WI38 (cell line): ENCODE measurements at regions not wholly inside any gene's neighbourhood (a gene's known extent, or its start where the extent isn't known, plus 50 kb on each side); places are given as distances from the start of the nearest gene placed in this dataset.
A peak's percentile ranks its signal among the peaks of the same experiment; 100 is the strongest.
"Not testable (repeated sequence)": the region's sequence is repeated elsewhere in the genome, so short reads cannot be mapped to it uniquely, and the experiment has no call there.

Experiments
- H3K4me3 ChIP-seq: 2 replicates; pipeline ENCODE4 v1.5.1; 2011; ENCODE audit warnings: low read depth, mild to moderate bottlenecking, control low read depth, low read length
- TF ChIP-seq, protein P1 (sequence below): IDR thresholded peaks from 2 replicates; pipeline ENCODE4 v1.5.1; 2012; ENCODE audit warnings: low read depth, mild to moderate bottlenecking, control low read depth, low read length

DNA sequence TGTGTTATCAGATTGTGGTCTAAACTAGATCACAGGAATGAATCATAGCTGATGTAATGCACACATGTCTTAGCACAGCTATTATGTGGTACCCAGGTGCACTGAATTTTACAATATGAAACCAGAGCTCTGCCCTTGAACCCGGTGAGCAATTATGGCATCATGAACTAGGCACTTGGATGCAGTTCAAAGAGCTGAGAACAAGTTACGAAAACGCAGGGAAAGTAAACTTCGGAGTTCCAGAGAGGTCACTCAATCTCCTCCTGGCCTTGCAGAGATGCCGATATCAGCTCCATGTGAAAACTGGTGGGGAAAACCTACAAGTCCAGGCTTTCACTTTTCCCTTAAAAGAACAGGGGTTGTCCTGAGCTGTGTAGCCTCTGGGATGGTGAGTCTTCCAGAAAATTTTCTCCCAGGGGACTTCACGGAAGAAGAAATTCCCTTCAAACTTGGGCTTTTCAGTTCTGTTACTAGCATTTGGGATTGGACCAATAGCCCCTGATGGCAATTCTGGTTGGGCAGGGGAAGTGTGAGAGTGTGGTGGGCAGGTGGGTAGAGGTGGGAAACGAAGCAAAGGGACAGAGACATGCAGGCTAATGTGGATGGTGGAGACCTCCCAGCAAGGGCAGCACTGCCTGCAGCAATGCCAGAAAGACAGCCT lies 71.1 kb upstream of the SH3BP4 start:
- peak overlapping the region; percentile 28 for H3K4me3 ChIP-seq
- TF ChIP-seq, protein P1, sequence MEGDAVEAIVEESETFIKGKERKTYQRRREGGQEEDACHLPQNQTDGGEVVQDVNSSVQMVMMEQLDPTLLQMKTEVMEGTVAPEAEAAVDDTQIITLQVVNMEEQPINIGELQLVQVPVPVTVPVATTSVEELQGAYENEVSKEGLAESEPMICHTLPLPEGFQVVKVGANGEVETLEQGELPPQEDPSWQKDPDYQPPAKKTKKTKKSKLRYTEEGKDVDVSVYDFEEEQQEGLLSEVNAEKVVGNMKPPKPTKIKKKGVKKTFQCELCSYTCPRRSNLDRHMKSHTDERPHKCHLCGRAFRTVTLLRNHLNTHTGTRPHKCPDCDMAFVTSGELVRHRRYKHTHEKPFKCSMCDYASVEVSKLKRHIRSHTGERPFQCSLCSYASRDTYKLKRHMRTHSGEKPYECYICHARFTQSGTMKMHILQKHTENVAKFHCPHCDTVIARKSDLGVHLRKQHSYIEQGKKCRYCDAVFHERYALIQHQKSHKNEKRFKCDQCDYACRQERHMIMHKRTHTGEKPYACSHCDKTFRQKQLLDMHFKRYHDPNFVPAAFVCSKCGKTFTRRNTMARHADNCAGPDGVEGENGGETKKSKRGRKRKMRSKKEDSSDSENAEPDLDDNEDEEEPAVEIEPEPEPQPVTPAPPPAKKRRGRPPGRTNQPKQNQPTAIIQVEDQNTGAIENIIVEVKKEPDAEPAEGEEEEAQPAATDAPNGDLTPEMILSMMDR: no peak

DNA sequence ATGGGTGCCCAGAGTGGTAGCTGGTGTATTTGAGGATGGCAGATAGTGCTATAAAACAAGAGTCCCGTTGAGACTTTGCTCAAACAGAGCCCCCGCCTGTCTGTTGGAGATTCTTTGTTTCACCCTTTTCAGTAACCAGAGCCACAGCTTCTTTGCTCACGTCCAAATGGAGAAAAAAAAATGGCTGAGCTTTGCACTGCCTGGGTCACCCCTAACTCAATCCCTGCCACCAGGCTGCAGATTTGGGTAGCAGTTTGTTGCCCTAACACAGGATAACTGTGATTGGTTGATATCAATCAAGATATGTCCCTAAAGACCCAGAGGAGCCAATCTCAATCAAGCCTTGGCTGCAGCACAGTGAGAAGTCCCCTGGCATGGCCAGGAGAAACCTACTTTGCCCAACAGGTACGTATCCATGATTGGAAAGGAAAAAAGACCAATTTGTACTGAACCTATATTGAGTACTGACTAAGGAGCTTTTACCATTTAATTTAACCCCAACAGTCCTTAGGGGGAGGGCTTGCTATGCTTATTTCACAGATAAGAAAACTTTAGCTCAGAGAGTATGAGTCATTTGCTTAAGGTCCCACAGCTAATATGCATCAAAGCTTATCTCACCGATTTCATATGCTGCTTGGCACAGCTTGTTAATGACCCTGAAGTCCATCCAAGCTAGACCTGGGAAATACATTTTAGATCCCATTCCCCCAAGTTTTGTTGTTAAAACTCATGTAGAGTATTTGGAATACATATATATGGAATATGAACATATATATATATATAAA lies 72.0 kb upstream of the SH3BP4 start:
- H3K4me3 ChIP-seq: no peak overlapping the region
- TF ChIP-seq, protein P1: no peak

DNA sequence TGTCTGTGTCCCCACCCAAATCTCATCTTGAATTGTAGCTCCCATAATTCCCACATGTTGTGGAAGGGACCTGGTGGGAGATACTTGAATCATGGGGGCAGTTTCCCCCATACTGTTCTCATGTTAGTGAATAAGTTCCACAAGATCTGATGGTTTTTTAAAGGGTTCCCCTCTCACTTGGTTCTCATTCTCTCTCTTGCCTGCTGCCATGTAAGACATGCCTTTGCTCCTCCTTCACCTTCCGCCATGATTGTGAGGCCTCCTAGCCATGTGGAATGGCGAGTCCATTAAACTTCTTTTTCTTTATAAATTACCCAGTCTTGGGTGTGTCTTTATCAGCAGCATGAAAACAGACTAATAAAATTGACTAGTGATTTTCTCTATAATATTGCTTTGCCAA lies 75.2 kb upstream of the SH3BP4 start:
- H3K4me3 ChIP-seq: not testable (repeated sequence)

DNA sequence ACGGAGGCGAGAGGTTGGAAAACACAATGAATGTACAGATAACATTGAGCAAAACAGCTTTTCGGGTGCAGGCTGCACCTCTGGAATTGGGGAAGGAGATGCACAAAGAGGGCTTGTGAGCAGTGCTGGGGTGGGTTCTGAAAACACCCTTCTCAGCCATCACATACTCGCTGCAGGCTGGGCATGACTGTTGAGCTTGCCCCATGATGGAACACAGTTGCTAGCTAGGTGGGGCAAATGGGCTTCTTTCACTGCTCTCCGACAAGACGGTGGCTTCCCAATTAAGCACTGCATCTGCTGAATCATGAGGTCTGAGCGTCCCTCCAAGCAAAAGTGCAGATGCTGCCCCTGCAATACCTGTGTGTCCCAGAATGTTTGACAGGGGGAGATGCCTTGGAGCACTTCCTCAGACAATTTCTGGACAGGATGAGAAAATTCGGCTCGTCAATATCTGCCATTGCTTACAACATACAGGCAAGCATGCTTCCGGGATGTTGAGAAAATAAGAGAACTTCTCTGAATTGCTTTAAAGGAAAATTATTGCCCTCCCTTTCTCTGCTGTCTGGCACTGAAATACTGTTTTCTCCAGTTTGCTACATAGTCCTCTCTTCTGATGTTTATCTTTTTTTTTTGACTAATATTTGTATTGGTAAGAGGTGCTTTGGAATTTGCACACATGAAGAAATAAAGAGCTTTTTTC lies 77.3 kb upstream of the SH3BP4 start:
- no peak overlapping the region for H3K4me3 ChIP-seq
- TF ChIP-seq, protein P1: no peak

DNA sequence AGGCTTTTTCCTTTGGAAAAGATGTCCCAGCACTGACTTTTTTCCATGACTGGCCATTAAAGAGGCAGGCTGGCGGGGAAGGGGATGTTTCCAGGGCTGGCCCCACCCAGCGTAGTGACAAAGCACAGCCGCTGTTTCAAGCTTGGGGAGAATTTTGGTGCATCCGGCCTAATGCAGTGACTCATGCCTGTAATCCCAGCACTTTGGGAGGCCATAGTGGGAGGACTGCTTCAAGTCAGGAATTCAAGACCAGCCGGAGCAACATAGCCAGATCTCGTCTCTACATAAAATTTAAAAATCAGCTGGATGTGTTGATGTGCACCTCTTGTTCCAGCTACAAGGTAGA lies 78.0 kb upstream of the SH3BP4 start:
- H3K4me3 ChIP-seq: no peak overlapping the region
- TF ChIP-seq, protein P1: no peak

DNA sequence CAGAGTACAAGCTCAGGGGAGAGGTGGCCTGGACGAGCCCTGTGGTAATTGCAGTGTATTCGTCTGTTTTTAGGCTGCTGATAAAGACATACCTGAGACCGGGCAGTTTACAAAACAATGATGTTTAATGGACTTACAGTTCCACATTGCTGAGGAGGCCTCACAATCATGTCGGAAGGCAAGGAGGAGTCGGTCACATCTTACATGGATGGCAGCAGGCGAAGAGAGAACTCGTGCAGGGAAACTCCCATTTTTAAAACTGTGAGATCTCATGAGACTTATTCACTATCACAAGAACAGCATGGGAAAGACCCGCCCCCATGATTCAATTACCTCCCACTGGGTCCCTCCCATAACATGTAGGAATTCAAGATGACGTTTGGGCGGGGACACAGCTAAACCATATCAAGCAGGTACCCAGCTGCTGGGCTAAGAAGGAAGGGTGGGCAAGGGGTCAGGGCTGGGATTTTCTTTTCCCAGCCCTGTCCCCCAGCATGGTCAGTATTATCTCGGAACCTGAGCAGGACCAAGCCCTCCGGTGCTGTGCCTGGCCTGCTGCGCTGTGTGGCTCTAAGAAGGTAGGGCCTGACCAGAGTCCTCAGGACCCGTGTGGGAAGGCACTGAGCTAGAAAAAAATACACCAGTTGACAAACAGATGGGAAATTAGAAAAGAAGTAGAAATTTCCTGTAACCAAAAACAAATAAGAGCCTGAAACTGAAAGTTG lies 78.6 kb upstream of the SH3BP4 start:
- TF ChIP-seq, protein P1: no peak

DNA sequence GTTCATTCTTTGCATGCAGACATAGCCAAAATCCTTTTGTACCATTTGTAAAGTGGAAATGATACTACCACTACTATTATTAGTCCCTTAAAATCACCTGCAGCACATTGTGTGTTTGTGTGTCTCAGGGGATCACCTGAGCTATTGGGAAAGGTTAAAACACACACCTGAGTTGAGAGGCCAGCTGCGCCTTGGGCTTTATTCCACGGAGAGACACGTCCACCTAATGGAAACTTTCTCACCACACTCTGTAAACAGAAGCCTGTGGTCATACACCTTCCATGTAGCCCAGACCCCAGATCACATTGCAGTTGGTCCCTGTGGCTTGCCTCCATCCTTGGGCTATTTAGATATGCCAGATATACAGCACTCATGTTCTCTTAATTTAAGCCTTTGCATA lies 81.8 kb upstream of the SH3BP4 start:
- no peak overlapping the region for H3K4me3 ChIP-seq
- TF ChIP-seq, protein P1: no peak

More for the DNA sequence above, 78.6 kb upstream of the SH3BP4 start:
- no peak overlapping the region for H3K4me3 ChIP-seq
